ENCODE measurements at regions not wholly inside any gene's neighbourhood (a gene's known extent, or its start where the extent isn't known, plus 50 kb on each side); places are given as distances from the start of the nearest gene placed in this dataset.

DNA sequence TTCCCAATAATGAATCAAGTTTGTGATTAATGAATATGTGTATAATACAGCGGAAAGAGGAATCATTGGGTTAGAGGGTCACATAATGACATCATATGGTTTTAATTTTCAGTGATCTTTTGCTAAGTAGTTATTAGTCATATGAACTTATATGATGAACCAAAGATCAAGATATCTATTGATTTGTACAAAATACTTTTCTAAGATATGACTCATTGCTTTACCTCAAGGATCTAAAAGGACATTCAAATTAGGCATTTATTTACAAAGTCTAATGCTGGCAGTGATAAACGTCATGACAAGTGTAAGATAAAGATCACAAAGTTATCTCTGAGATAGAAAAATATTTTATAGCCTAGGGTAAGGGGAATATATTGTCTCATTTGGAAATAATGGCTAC, 417.8 kb downstream of the RPL10L start:
- H3K9me3 Mint-ChIP-seq: peaks cover 2% of the 10 kb centered on the region
- DNase-seq: no peak
- intact Hi-C loops (cut with micrococcal nuclease): no loop called here
- H3K27me3 Mint-ChIP-seq: no peaks in the 10 kb centered on the region
- TF ChIP-seq, protein P1, sequence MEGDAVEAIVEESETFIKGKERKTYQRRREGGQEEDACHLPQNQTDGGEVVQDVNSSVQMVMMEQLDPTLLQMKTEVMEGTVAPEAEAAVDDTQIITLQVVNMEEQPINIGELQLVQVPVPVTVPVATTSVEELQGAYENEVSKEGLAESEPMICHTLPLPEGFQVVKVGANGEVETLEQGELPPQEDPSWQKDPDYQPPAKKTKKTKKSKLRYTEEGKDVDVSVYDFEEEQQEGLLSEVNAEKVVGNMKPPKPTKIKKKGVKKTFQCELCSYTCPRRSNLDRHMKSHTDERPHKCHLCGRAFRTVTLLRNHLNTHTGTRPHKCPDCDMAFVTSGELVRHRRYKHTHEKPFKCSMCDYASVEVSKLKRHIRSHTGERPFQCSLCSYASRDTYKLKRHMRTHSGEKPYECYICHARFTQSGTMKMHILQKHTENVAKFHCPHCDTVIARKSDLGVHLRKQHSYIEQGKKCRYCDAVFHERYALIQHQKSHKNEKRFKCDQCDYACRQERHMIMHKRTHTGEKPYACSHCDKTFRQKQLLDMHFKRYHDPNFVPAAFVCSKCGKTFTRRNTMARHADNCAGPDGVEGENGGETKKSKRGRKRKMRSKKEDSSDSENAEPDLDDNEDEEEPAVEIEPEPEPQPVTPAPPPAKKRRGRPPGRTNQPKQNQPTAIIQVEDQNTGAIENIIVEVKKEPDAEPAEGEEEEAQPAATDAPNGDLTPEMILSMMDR (IDR thresholded peaks at IDR 0.05): no peak
- CTCF ChIA-PET: no interaction called here
- H3K27ac Mint-ChIP-seq: no peak overlapping the region
- H3K4me3 Mint-ChIP-seq: no peak overlapping the region
- POLR2A ChIA-PET: no interaction called here
- no peak for ATAC-seq (ENCODE audit: low read depth)
- no peaks in the 10 kb centered on the region for H3K4me1 Mint-ChIP-seq
- no peaks in the 10 kb centered on the region for H3K36me3 Mint-ChIP-seq (ENCODE audit: low read depth)

DNA sequence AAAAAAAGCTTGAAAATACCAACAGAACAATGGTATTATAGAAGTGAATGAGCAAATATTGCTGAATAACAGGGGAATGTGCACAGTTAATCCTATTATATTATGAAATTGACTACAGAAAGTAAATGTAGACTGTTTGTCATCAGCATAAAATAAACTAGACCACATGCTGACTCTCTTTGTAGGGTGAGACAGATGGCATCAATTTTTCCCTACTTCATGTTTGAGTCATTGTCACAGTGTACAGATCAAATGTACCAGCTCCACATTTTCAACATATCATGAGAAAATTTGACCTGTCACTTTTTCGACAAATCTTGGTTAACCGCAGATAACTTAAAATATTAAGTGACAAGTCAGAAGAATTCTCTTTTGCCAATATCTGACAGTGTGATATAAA, 421.0 kb downstream of the RPL10L start:
- Mint-ChIP-seq H3K27ac (no peak overlapping the region), H3K4me3 (no peak overlapping the region), H3K4me1 (no peaks in the 10 kb centered on the region), H3K9me3 (peaks cover 4% of the 10 kb centered on the region), H3K27me3 (no peaks in the 10 kb centered on the region), H3K36me3 (ENCODE audit: low read depth) (no peaks in the 10 kb centered on the region)
- TF ChIP-seq, protein P1 (IDR thresholded peaks at IDR 0.05): no peak
- ATAC-seq (ENCODE audit: low read depth) (no peak), DNase-seq (no peak)
- POLR2A ChIA-PET: no interaction called here
- CTCF ChIA-PET: no interaction called here
- intact Hi-C loops (cut with micrococcal nuclease): no loop called here

DNA sequence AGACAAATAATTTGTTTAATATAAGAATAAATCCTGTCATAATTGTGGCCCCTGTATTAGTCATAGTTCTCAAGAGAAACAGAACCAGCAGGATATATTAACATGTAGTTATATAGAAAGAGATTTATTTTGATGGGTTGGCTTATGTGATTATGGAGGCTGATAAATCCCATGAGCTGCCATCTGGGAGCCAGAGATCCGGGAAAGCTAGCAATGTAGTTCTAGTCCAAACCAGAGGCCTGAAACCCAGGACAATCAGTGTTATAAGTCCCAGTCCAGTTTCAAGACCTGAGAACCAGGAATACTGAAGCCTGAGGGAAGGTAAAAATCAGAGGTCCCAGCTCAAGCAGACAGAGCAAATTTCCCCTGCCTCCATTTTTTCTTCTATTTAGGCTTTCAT, 435.8 kb downstream of the RPL10L start:
- ChIA-PET POLR2A (no interaction called here), CTCF (no interaction called here)
- no peak for ATAC-seq (ENCODE audit: low read depth)
- TF ChIP-seq, protein P1 (IDR thresholded peaks at IDR 0.05): no peak
- Mint-ChIP-seq H3K9me3 (peaks cover 2% of the 10 kb centered on the region), H3K4me1 (no peaks in the 10 kb centered on the region), H3K27me3 (no peaks in the 10 kb centered on the region), H3K27ac (no peak overlapping the region), H3K36me3 (ENCODE audit: low read depth) (no peaks in the 10 kb centered on the region), H3K4me3 (no peak overlapping the region)
- intact Hi-C loops (cut with micrococcal nuclease): no loop called here
- DNase-seq: no peak

DNA sequence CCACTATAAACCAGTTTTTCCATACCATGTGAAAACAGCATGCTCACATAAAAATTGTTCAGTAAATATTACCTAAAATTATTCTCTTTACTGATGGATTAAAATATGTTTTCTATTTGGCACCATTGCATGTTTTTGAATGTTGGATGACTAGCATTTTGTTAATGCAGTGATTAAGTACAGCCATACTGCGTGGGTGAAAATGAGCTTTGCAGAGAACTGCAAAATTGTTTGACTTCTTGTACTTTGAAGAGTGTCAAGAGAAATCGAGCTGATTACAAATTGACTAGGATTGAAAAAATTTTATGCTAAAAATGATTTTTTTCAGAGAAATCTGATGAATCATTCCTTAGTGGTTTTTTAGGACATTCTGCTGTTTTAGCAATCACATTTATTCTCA, 452.9 kb downstream of the RPL10L start:
- H3K4me3 Mint-ChIP-seq: no peak overlapping the region
- POLR2A ChIA-PET: no interaction called here
- H3K27me3 Mint-ChIP-seq: no peaks in the 10 kb centered on the region
- DNase-seq: no peak
- TF ChIP-seq, protein P1 (IDR thresholded peaks at IDR 0.05): no peak
- CTCF ChIA-PET: no interaction called here
- H3K27ac Mint-ChIP-seq: no peak overlapping the region
- intact Hi-C loops (cut with micrococcal nuclease): no loop called here
- H3K9me3 Mint-ChIP-seq: peaks cover 6% of the 10 kb centered on the region
- no peaks in the 10 kb centered on the region for H3K4me1 Mint-ChIP-seq
- ATAC-seq (ENCODE audit: low read depth): no peak
- H3K36me3 Mint-ChIP-seq (ENCODE audit: low read depth): no peaks in the 10 kb centered on the region

DNA sequence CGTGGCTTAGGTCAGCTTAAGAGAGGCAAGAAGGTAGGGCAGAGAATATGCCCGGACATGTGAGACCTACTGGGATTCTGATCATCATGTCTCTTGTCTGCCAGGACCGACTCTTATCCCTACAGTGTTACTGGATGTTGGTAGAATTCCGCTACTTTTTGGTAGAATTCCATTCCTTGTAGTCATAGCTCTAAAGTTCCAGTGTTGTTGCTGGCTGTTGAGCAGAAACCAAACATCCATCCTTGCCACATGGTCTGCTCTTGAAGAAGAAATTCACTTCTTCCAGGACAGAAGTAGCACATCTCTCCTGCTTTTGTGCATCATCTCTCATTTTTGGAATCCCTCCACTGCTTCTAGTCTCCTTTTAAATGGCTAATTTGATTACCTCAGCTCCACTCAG, 453.7 kb downstream of the RPL10L start:
- TF ChIP-seq, protein P1 (IDR thresholded peaks at IDR 0.05): no peak
- ATAC-seq (ENCODE audit: low read depth) (no peak), DNase-seq (no peak)
- Mint-ChIP-seq H3K4me3 (no peak overlapping the region), H3K36me3 (ENCODE audit: low read depth) (no peaks in the 10 kb centered on the region), H3K4me1 (no peaks in the 10 kb centered on the region), H3K9me3 (peaks cover 6% of the 10 kb centered on the region), H3K27me3 (no peaks in the 10 kb centered on the region), H3K27ac (no peak overlapping the region)
- CTCF ChIA-PET: no interaction called here
- POLR2A ChIA-PET: no interaction called here
- intact Hi-C loops (cut with micrococcal nuclease): no loop called here
